BE2C (cell line): ENCODE measurements at regions not wholly inside any gene's neighbourhood (a gene's known extent, or its start where the extent isn't known, plus 50 kb on each side); places are given as distances from the start of the nearest gene placed in this dataset.

Experiments used
- DNase-seq: peaks from one replicate; pipeline ENCODE4 v3.0.0-alpha.2; 2020
- H3K27me3 ChIP-seq: fragments of 250-450 bp; sonication (Bioruptor Pico); 2 replicates; pipeline ENCODE4 v1.5.1; 2020; ENCODE audit warnings: mild to moderate bottlenecking
- H3K36me3 ChIP-seq: fragments of 250-450 bp; sonication (Bioruptor Pico); 2 replicates; pipeline ENCODE4 v1.5.1; 2020; ENCODE audit warnings: mild to moderate bottlenecking
- H3K4me1 ChIP-seq: fragments of 250-450 bp; sonication (Bioruptor Pico); 2 replicates; pipeline ENCODE4 v1.5.1; 2020
- H3K4me3 ChIP-seq: 2 replicates; pipeline ENCODE4 v1.5.1; 2011; ENCODE audit warnings: low read depth, low read length
- H3K9me3 ChIP-seq: fragments of 250-450 bp; sonication (Bioruptor Pico); 2 replicates; pipeline ENCODE4 v1.5.1; 2020
- CTCF ChIP-seq: IDR thresholded peaks from 2 replicates; pipeline ENCODE4 v1.5.1; 2012; ENCODE audit warnings: mild to moderate bottlenecking, low read depth, low read length

- Histone ChIP-seq H3K9me3 (no peaks in the 10 kb centered on the region; the same call in 1 of the 2 replicates), H3K4me1 (no peaks in the 10 kb centered on the region), H3K4me3 (no peak overlapping the region), H3K27me3 (no peaks in the 10 kb centered on the region), H3K36me3 (no peaks in the 10 kb centered on the region)
- DNase-seq = no peak
- TF ChIP-seq CTCF = no peak
These were observed 466.5 kb downstream of the UQCRFS1 start for GRCh38 chr19:28746478-28746877.

GRCh38 chr19:28744943-28745342 lies 468.0 kb downstream of the UQCRFS1 start:
- Histone ChIP-seq H3K4me1 (no peaks in the 10 kb centered on the region), H3K27me3 (no peaks in the 10 kb centered on the region), H3K4me3 (no peak overlapping the region), H3K36me3 (no peaks in the 10 kb centered on the region), H3K9me3 (no peaks in the 10 kb centered on the region)
- no peak for DNase-seq
- no peak for TF ChIP-seq CTCF

GRCh38 chr19:28744014-28744413 lies 468.9 kb downstream of the UQCRFS1 start:
- no peak for DNase-seq
- no peaks in the 10 kb centered on the region for H3K4me1 ChIP-seq
- TF ChIP-seq CTCF = no peak
- H3K36me3 ChIP-seq = no peaks in the 10 kb centered on the region
- no peaks in the 10 kb centered on the region for H3K9me3 ChIP-seq
- H3K4me3 ChIP-seq = no peak overlapping the region
- H3K27me3 ChIP-seq = no peaks in the 10 kb centered on the region

- TF ChIP-seq CTCF = 0 out of 2 replicates have a peak, but pooled peaks have one; percentile 1
- Histone ChIP-seq H3K9me3 (no peaks in the 10 kb centered on the region; the same call in 1 of the 2 replicates), H3K36me3 (no peaks in the 10 kb centered on the region), H3K4me3 (no peak overlapping the region), H3K27me3 (no peaks in the 10 kb centered on the region), H3K4me1 (no peaks in the 10 kb centered on the region)
- DNase-seq = no peak
These were observed 475.7 kb downstream of the UQCRFS1 start for GRCh38 chr19:28737021-28737895.

- TF ChIP-seq CTCF = no peak
- no peak overlapping the region for H3K4me3 ChIP-seq
- no peaks in the 10 kb centered on the region for H3K36me3 ChIP-seq
- no peak for DNase-seq
- H3K4me1 ChIP-seq = no peaks in the 10 kb centered on the region
- no peaks in the 10 kb centered on the region; the same call in 1 of the 2 replicates for H3K9me3 ChIP-seq
- H3K27me3 ChIP-seq = no peaks in the 10 kb centered on the region
These were observed 476.4 kb downstream of the UQCRFS1 start for GRCh38 chr19:28736528-28736927.

GRCh38 chr19:28731577-28731976 lies 481.4 kb downstream of the UQCRFS1 start:
- TF ChIP-seq CTCF = no peak
- H3K4me1 ChIP-seq = no peaks in the 10 kb centered on the region
- H3K9me3 ChIP-seq = no peaks in the 10 kb centered on the region; the same call in 1 of the 2 replicates
- H3K27me3 ChIP-seq = no peaks in the 10 kb centered on the region
- DNase-seq = no peak
- H3K36me3 ChIP-seq = no peaks in the 10 kb centered on the region
- no peak overlapping the region for H3K4me3 ChIP-seq
